HFFc6 (cell line): ENCODE measurements at regions not wholly inside any gene's neighbourhood (a gene's known extent, or its start where the extent isn't known, plus 50 kb on each side); places are given as distances from the start of the nearest gene placed in this dataset.

Experiments used
- DNase-seq: peaks from one replicate; pipeline ENCODE4 v3.0.0-alpha.2; 2018
- H3K27ac Mint-ChIP-seq: 2 replicates; pipeline ENCODE4 v1.8.0; 2020; ENCODE audit warnings: mild to moderate bottlenecking, mixed read lengths
- H3K27me3 Mint-ChIP-seq: 2 replicates; pipeline ENCODE4 v1.8.0; 2021; ENCODE audit warnings: mild to moderate bottlenecking, moderate library complexity, mixed read lengths; ENCODE audit not compliant: insufficient read depth
- H3K36me3 Mint-ChIP-seq: 2 replicates; pipeline ENCODE4 v1.8.0; 2021; ENCODE audit warnings: low read depth, mixed read lengths
- H3K4me1 Mint-ChIP-seq: 2 replicates; pipeline ENCODE4 v1.8.0; 2020; ENCODE audit warnings: low read depth, mixed read lengths
- H3K4me3 Mint-ChIP-seq: 2 replicates; pipeline ENCODE4 v1.8.0; 2020; ENCODE audit warnings: mild to moderate bottlenecking, moderate library complexity, mixed read lengths
- H3K9me3 Mint-ChIP-seq: 2 replicates; pipeline ENCODE4 v1.8.0; 2020; ENCODE audit warnings: mild to moderate bottlenecking, mixed read lengths
- CTCF ChIP-seq: fragments of 200-600 bp; sonication (generic); IDR thresholded peaks from 2 replicates; pipeline ENCODE4 v1.5.0; 2021; ENCODE audit warnings: antibody characterized with exemption, mild to moderate bottlenecking

- Mint-ChIP-seq H3K36me3 (no peaks in the 10 kb centered on the region), H3K4me3 (no peak overlapping the region), H3K27me3 (no peaks in the 10 kb centered on the region; the same call in 1 of the 2 replicates), H3K27ac (no peak overlapping the region), H3K4me1 (no peaks in the 10 kb centered on the region), H3K9me3 (no peaks in the 10 kb centered on the region)
- no peak for TF ChIP-seq CTCF
- DNase-seq = no peak
Observed at GRCh38 chr3:70568626-70569025, 256.2 kb upstream of the MDFIC2 start.

GRCh38 chr3:70565861-70566260 lies 253.4 kb upstream of the MDFIC2 start:
- H3K27me3 Mint-ChIP-seq = no peaks in the 10 kb centered on the region; the same call in 1 of the 2 replicates
- no peaks in the 10 kb centered on the region for H3K36me3 Mint-ChIP-seq
- no peaks in the 10 kb centered on the region for H3K4me1 Mint-ChIP-seq
- H3K4me3 Mint-ChIP-seq = no peak overlapping the region
- H3K9me3 Mint-ChIP-seq = no peaks in the 10 kb centered on the region
- TF ChIP-seq CTCF = no peak
- DNase-seq = no peak
- H3K27ac Mint-ChIP-seq = no peak overlapping the region

GRCh38 chr3:70564552-70564951 lies 252.1 kb upstream of the MDFIC2 start:
- Mint-ChIP-seq H3K4me1 (no peaks in the 10 kb centered on the region), H3K36me3 (no peaks in the 10 kb centered on the region), H3K9me3 (no peaks in the 10 kb centered on the region), H3K27ac (no peak overlapping the region), H3K4me3 (no peak overlapping the region), H3K27me3 (no peaks in the 10 kb centered on the region; the same call in 1 of the 2 replicates)
- no peak for TF ChIP-seq CTCF
- DNase-seq = no peak

- Mint-ChIP-seq H3K36me3 (no peaks in the 10 kb centered on the region), H3K27me3 (no peaks in the 10 kb centered on the region; the same call in none of the 2 replicates), H3K4me1 (no peaks in the 10 kb centered on the region), H3K27ac (no peak overlapping the region), H3K9me3 (no peaks in the 10 kb centered on the region), H3K4me3 (no peak overlapping the region)
- no peak for TF ChIP-seq CTCF
- DNase-seq = no peak
Observed at GRCh38 chr3:70561796-70562195, 249.4 kb upstream of the MDFIC2 start.

- Mint-ChIP-seq H3K27me3 (no peaks in the 10 kb centered on the region; the same call in none of the 2 replicates), H3K4me1 (no peaks in the 10 kb centered on the region), H3K4me3 (no peak overlapping the region), H3K27ac (no peak overlapping the region), H3K9me3 (no peaks in the 10 kb centered on the region), H3K36me3 (no peaks in the 10 kb centered on the region)
- DNase-seq = no peak
- no peak for TF ChIP-seq CTCF
Observed at GRCh38 chr3:70558956-70559355, 246.5 kb upstream of the MDFIC2 start.

GRCh38 chr3:70557976-70558375 lies 245.5 kb upstream of the MDFIC2 start:
- TF ChIP-seq CTCF = no peak
- H3K27ac Mint-ChIP-seq = no peak overlapping the region
- no peak overlapping the region for H3K4me3 Mint-ChIP-seq
- H3K27me3 Mint-ChIP-seq = no peaks in the 10 kb centered on the region; the same call in none of the 2 replicates
- no peaks in the 10 kb centered on the region for H3K4me1 Mint-ChIP-seq
- H3K9me3 Mint-ChIP-seq = no peaks in the 10 kb centered on the region
- H3K36me3 Mint-ChIP-seq = no peaks in the 10 kb centered on the region
- no peak for DNase-seq
